Neuronal stem cell (in vitro differentiated cells): ENCODE measurements at regions not wholly inside any gene's neighbourhood (a gene's known extent, or its start where the extent isn't known, plus 50 kb on each side); places are given as distances from the start of the nearest gene placed in this dataset.
"Not testable (repeated sequence)": the region's sequence is repeated elsewhere in the genome, so short reads cannot be mapped to it uniquely, and the experiment has no call there.

Experiments
- DNase-seq: peaks from one replicate; pipeline ENCODE4 v3.0.0-alpha.2; 2013; ENCODE audit warnings: low spot score
- H2AFZ ChIP-seq: one replicate; pipeline ENCODE4 v1.6.1; 2013; ENCODE audit warnings: mild to moderate bottlenecking, low read length, inconsistent platforms
- H2AK5ac ChIP-seq: 2 replicates; pipeline ENCODE4 v1.6.1; 2013; ENCODE audit warnings: low read depth, mild to moderate bottlenecking, inconsistent platforms, low read length, moderate library complexity, mixed read lengths
- H2BK120ac ChIP-seq: 2 replicates; pipeline ENCODE4 v1.6.1; 2013; ENCODE audit warnings: low read depth, mild to moderate bottlenecking, inconsistent platforms, low read length, moderate library complexity, mixed read lengths
- H2BK12ac ChIP-seq: one replicate; pipeline ENCODE4 v1.6.1; 2013; ENCODE audit warnings: low read length, inconsistent platforms
- H2BK15ac ChIP-seq: 2 replicates; pipeline ENCODE4 v1.6.1; 2013; ENCODE audit warnings: mild to moderate bottlenecking, low read length, inconsistent platforms, mixed read lengths
- H2BK5ac ChIP-seq: one replicate; pipeline ENCODE4 v1.6.1; 2013; ENCODE audit warnings: inconsistent platforms, mild to moderate bottlenecking, low read length, moderate library complexity
- H3K14ac ChIP-seq: one replicate; pipeline ENCODE4 v1.6.1; 2013; ENCODE audit warnings: low read length, inconsistent platforms
- H3K18ac ChIP-seq: 2 replicates; pipeline ENCODE4 v1.6.1; 2013; ENCODE audit warnings: low read length, inconsistent platforms
- H3K23ac ChIP-seq: 2 replicates; pipeline ENCODE4 v1.6.1; 2013; ENCODE audit warnings: low read depth, mild to moderate bottlenecking, mixed read lengths, low read length, inconsistent platforms; ENCODE audit not compliant: poor library complexity
- H3K27ac ChIP-seq: replicated peaks from 3 replicates; pipeline ENCODE4 v1.5.1; 2013; ENCODE audit warnings: low read length, inconsistent platforms
- H3K27me3 ChIP-seq, 3 experiments: 2 replicates each; pipeline ENCODE4 v1.6.1; 2013; ENCODE audit warnings: low read length in 3 of 3, mild to moderate bottlenecking in 2 of 3, inconsistent platforms in 1 of 3, low read depth in 1 of 3, mixed read lengths in 1 of 3, moderate library complexity in 1 of 3; ENCODE audit not compliant: control insufficient read depth in 3 of 3, insufficient read depth in 3 of 3
- H3K36me3 ChIP-seq, 2 donors: replicated peaks in 1 of 2; 2 replicates each; pipeline ENCODE4 v1.6.1; 2013; ENCODE audit warnings: low read length in 2 of 2; ENCODE audit not compliant: control insufficient read depth in 2 of 2, insufficient read depth in 2 of 2
- H3K4ac ChIP-seq: 2 replicates; pipeline ENCODE4 v1.6.1; 2013; ENCODE audit warnings: inconsistent platforms, mild to moderate bottlenecking, low read length, moderate library complexity
- H3K4me1 ChIP-seq, 2 donors: 1 replicate in 1 of 2; 2 replicates in 1 of 2; pipeline ENCODE4 v1.6.1; 2013; ENCODE audit warnings: low read length in 2 of 2, low read depth in 1 of 2; ENCODE audit not compliant: control insufficient read depth in 2 of 2, insufficient read depth in 1 of 2
- H3K4me2 ChIP-seq: one replicate; pipeline ENCODE4 v1.6.1; 2013; ENCODE audit warnings: mild to moderate bottlenecking, low read length, inconsistent platforms; ENCODE audit not compliant: insufficient read depth, poor library complexity, severe bottlenecking
- H3K4me3 ChIP-seq, 2 donors: 2 replicates each; pipeline ENCODE4 v1.5.1; 2013; ENCODE audit warnings: low read length in 2 of 2, mild to moderate bottlenecking in 2 of 2, inconsistent platforms in 1 of 2, moderate library complexity in 1 of 2
- H3K79me1 ChIP-seq: one replicate; pipeline ENCODE4 v1.6.1; 2013; ENCODE audit warnings: low read depth, mild to moderate bottlenecking, inconsistent platforms, low read length, moderate library complexity
- H3K9ac ChIP-seq: one replicate; pipeline ENCODE4 v1.6.1; 2013; ENCODE audit warnings: mild to moderate bottlenecking, low read depth, low read length, inconsistent platforms; ENCODE audit not compliant: poor library complexity
- H3K9me3 ChIP-seq, 2 donors: replicated peaks in 1 of 2; 2 replicates each; pipeline versions ENCODE3 to v1.6.1; 2013; ENCODE audit warnings: low read length in 2 of 2, mild to moderate bottlenecking in 2 of 2, inconsistent platforms in 1 of 2, low read depth in 1 of 2, mixed read lengths in 1 of 2, moderate library complexity in 1 of 2; ENCODE audit not compliant: control insufficient read depth in 2 of 2, insufficient read depth in 1 of 2
- H4K8ac ChIP-seq: one replicate; pipeline ENCODE4 v1.6.1; 2013; ENCODE audit warnings: low read depth, mild to moderate bottlenecking, inconsistent platforms, low read length, moderate library complexity
- H4K91ac ChIP-seq: one replicate; pipeline ENCODE4 v1.6.1; 2013; ENCODE audit warnings: low read length, low read depth, mild to moderate bottlenecking, inconsistent platforms; ENCODE audit not compliant: poor library complexity
- WGBS, 2 donors: extraction: QIAGEN DNeasy Blood & Tissue Kit; methylation state at CpG; one replicate each; pipeline ENCODE4 v1.1.7; 2013; ENCODE audit warnings: missing lambda C conversion rate in 2 of 2, mixed read lengths in 1 of 2; ENCODE audit not compliant: insufficient read length in 2 of 2, insufficient replicate concordance in 1 of 2; ENCODE audit errors: extremely low coverage in 2 of 2; 5-methylcytosine and 5-hydroxymethylcytosine counted together

GRCh38 chr14:23769221-23769728, 133.1 kb downstream of the DHRS2 start:
- not testable (repeated sequence) for H3K9me3 ChIP-seq, H4K8ac ChIP-seq, H3K14ac ChIP-seq, H2BK5ac ChIP-seq, H2BK120ac ChIP-seq, H3K4me3 ChIP-seq, H3K23ac ChIP-seq, H3K4me1 ChIP-seq, H3K18ac ChIP-seq, H2AFZ ChIP-seq, DNase-seq, H3K4ac ChIP-seq, H3K27me3 ChIP-seq, H2BK12ac ChIP-seq, H3K27ac ChIP-seq, H2BK15ac ChIP-seq, H3K79me1 ChIP-seq, H3K36me3 ChIP-seq, H2AK5ac ChIP-seq, H3K4me2 ChIP-seq, H4K91ac ChIP-seq, H3K9ac ChIP-seq
- WGBS, 2 donors, result no CpG with 5 or more reads among the region's 9 CpGs

GRCh38 chr14:23773981-23774380, 137.8 kb downstream of the DHRS2 start:
- Histone ChIP-seq H2AK5ac (no peak overlapping the region), H3K23ac (no peak overlapping the region), H3K4me2 (no peak overlapping the region), H3K36me3 (no peaks in the 10 kb centered on the region), H3K27me3 (peaks cover 0 to 13% (median 0%) of the 10 kb centered on the region in 3 experiments), H2BK15ac (no peak overlapping the region), H2BK5ac (no peak overlapping the region), H3K18ac (no peak overlapping the region), H3K4ac (no peak overlapping the region), H3K14ac (no peak overlapping the region), H4K91ac (no peak overlapping the region), H3K4me1 (peaks cover 0 to 1% of the 10 kb centered on the region in 2 donors), H3K4me3 (no peak overlapping the region), H3K9me3 (no peaks in the 10 kb centered on the region), H4K8ac (no peak overlapping the region), H3K79me1 (no peaks in the 10 kb centered on the region), H2BK120ac (no peak overlapping the region), H2BK12ac (no peak overlapping the region), H2AFZ (no peak overlapping the region), H3K9ac (no peak overlapping the region), H3K27ac (no peak overlapping the region)
- WGBS, 2 donors, result no CpG with 5 or more reads among the region's 2 CpGs
- no peak for DNase-seq

GRCh38 chr14:23776296-23776695, 140.1 kb downstream of the DHRS2 start:
- peaks cover 0 to 16% (median 0%) of the 10 kb centered on the region in 3 experiments for H3K27me3 ChIP-seq
- no peak overlapping the region for H4K8ac ChIP-seq
- peaks cover 0 to 1% of the 10 kb centered on the region in 2 donors for H3K4me1 ChIP-seq
- H3K36me3 ChIP-seq, result no peaks in the 10 kb centered on the region
- H3K9me3 ChIP-seq, result no peaks in the 10 kb centered on the region
- no peak overlapping the region for H3K18ac ChIP-seq
- H3K79me1 ChIP-seq, result no peaks in the 10 kb centered on the region
- no peak overlapping the region for H3K23ac ChIP-seq
- no peak overlapping the region for H3K4me2 ChIP-seq
- no peak overlapping the region for H2BK120ac ChIP-seq
- H3K14ac ChIP-seq, result no peak overlapping the region
- no peak overlapping the region for H4K91ac ChIP-seq
- H2AFZ ChIP-seq, result no peak overlapping the region
- no peak overlapping the region for H2BK12ac ChIP-seq
- no peak overlapping the region for H2AK5ac ChIP-seq
- no peak overlapping the region for H3K9ac ChIP-seq
- WGBS, 2 donors, result no CpG with 5 or more reads among the region's 4 CpGs
- no peak overlapping the region for H2BK5ac ChIP-seq
- H3K27ac ChIP-seq, result no peak overlapping the region
- H2BK15ac ChIP-seq, result no peak overlapping the region
- H3K4me3 ChIP-seq, result no peak overlapping the region
- H3K4ac ChIP-seq, result no peak overlapping the region
- no peak for DNase-seq

DNA sequence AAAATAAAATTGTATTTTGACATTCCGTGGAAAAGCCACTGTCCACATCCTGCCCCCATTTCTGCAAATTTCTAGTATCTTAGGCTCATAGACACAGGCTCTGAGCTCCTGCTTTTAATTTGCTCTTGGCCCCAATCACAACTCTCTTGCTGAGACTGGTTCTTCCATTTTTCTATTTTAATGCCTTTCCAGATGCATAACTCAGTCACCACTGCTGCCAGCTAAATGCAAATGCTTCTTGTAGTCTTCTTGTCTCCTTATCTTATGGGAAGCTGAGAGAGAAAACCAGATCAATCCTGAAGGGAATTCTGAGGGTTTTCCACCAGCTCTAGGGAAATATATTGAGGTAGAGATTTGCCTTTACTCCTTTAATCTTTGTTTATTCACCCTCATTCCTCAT, 149.0 kb downstream of the DHRS2 start:
- Histone ChIP-seq H4K91ac (no peak overlapping the region), H3K9me3 (peaks cover 0 to 4% of the 10 kb centered on the region in 2 donors), H3K18ac (no peak overlapping the region), H3K4ac (no peak overlapping the region), H4K8ac (no peak overlapping the region), H2AK5ac (no peak overlapping the region), H2AFZ (no peak overlapping the region), H3K4me2 (no peak overlapping the region), H3K23ac (no peak overlapping the region), H3K4me3 (no peak overlapping the region), H3K79me1 (no peaks in the 10 kb centered on the region), H3K27ac (no peak overlapping the region), H3K14ac (no peak overlapping the region), H3K4me1 (no peaks in the 10 kb centered on the region), H3K27me3 (no peaks in the 10 kb centered on the region), H2BK5ac (no peak overlapping the region), H3K9ac (no peak overlapping the region), H2BK15ac (no peak overlapping the region), H3K36me3 (no peaks in the 10 kb centered on the region), H2BK120ac (no peak overlapping the region), H2BK12ac (no peak overlapping the region)
- DNase-seq, result no peak
- no CpG with 5 or more reads among the region's 1 CpG for WGBS, 2 donors
